ENCODE measurements at regions not wholly inside any gene's neighbourhood (a gene's known extent, or its start where the extent isn't known, plus 50 kb on each side); places are given as distances from the start of the nearest gene placed in this dataset.

DNA sequence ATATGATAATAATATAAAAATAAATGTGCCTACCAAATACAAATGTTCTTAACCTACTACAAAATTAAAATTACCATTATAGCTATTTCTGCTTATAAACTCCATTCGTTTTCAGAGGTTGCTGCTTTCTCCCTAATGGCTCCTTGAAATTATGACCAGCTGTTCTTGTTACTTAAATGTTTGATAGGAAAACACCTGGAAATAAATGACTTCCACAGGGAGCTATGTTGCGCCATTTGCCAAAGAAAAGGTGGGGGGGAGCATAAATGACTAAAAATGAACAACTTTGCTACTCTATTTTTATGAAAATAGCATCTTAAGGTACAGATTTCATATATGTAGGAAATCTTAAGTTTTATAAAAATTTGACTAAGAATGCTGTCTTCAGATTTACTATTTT lies 157.5 kb upstream of the MON1B start:
- TF ChIP-seq, protein P1, sequence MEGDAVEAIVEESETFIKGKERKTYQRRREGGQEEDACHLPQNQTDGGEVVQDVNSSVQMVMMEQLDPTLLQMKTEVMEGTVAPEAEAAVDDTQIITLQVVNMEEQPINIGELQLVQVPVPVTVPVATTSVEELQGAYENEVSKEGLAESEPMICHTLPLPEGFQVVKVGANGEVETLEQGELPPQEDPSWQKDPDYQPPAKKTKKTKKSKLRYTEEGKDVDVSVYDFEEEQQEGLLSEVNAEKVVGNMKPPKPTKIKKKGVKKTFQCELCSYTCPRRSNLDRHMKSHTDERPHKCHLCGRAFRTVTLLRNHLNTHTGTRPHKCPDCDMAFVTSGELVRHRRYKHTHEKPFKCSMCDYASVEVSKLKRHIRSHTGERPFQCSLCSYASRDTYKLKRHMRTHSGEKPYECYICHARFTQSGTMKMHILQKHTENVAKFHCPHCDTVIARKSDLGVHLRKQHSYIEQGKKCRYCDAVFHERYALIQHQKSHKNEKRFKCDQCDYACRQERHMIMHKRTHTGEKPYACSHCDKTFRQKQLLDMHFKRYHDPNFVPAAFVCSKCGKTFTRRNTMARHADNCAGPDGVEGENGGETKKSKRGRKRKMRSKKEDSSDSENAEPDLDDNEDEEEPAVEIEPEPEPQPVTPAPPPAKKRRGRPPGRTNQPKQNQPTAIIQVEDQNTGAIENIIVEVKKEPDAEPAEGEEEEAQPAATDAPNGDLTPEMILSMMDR (IDR thresholded peaks at IDR 0.05): no peak
- no peak for TF ChIP-seq POLR2A (IDR thresholded peaks at IDR 0.05)

Data from breast epithelium (tissue), 3 donors.